Ishikawa (cell line): ENCODE measurements at regions not wholly inside any gene's neighbourhood (a gene's known extent, or its start where the extent isn't known, plus 50 kb on each side); places are given as distances from the start of the nearest gene placed in this dataset.

Experiments used
- CEBPB ChIP-seq: IDR thresholded peaks from 2 replicates; pipeline ENCODE4 v1.6.1; 2012
- CREB1 ChIP-seq: IDR thresholded peaks from 2 replicates; pipeline ENCODE4 v1.6.1; 2012; ENCODE audit warnings: low read depth
- EGR1 ChIP-seq: IDR thresholded peaks from 2 replicates; pipeline ENCODE4 v1.6.1; 2012
- EP300 ChIP-seq: IDR thresholded peaks from 2 replicates; pipeline ENCODE4 v1.6.1; 2012; ENCODE audit warnings: borderline replicate concordance
- FOXM1 ChIP-seq: IDR thresholded peaks from 2 replicates; pipeline ENCODE4 v1.6.1; 2012; ENCODE audit warnings: low read depth, borderline replicate concordance
- NFIC ChIP-seq: IDR thresholded peaks from 2 replicates; pipeline ENCODE4 v1.6.1; 2012
- RAD21 ChIP-seq: IDR thresholded peaks from 2 replicates; pipeline ENCODE4 v1.6.1; 2012; ENCODE audit warnings: low read depth
- REST ChIP-seq: IDR thresholded peaks from 2 replicates; pipeline ENCODE4 v1.6.1; 2012; ENCODE audit warnings: low read depth, mild to moderate bottlenecking
- TAF1 ChIP-seq: IDR thresholded peaks from 2 replicates; pipeline ENCODE4 v1.6.1; 2012; ENCODE audit warnings: low read depth, mild to moderate bottlenecking
- TCF12 ChIP-seq: IDR thresholded peaks from 2 replicates; pipeline ENCODE4 v1.6.1; 2012; ENCODE audit warnings: low read depth
- TEAD4 ChIP-seq: IDR thresholded peaks from 2 replicates; pipeline ENCODE4 v1.6.1; 2012
- USF1 ChIP-seq: IDR thresholded peaks from 2 replicates; pipeline ENCODE4 v1.6.1; 2012
- YY1 ChIP-seq: IDR thresholded peaks from 2 replicates; pipeline ENCODE4 v1.6.1; 2012; ENCODE audit warnings: low read depth
- ZBTB7A ChIP-seq: IDR thresholded peaks from 2 replicates; pipeline ENCODE4 v1.6.1; 2012; ENCODE audit warnings: low read depth
- TF ChIP-seq, protein P1 (sequence below): IDR thresholded peaks from 2 replicates; pipeline ENCODE4 v1.6.1; 2012

GRCh38 chr2:60273836-60274235 lies 279.6 kb downstream of the BCL11A start:
- TF ChIP-seq FOXM1 (no peak), RAD21 (no peak), TCF12 (no peak), TAF1 (no peak), CREB1 (no peak), NFIC (no peak), USF1 (no peak), EGR1 (no peak), TEAD4 (no peak), YY1 (no peak), EP300 (no peak)
- TF ChIP-seq, protein P1, sequence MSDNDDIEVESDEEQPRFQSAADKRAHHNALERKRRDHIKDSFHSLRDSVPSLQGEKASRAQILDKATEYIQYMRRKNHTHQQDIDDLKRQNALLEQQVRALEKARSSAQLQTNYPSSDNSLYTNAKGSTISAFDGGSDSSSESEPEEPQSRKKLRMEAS = no peak

GRCh38 chr2:60271713-60272112 lies 281.7 kb downstream of the BCL11A start:
- TF ChIP-seq EP300 = no peak
- no peak for TF ChIP-seq TAF1
- no peak for TF ChIP-seq TEAD4

GRCh38 chr2:60271131-60271530 lies 282.3 kb downstream of the BCL11A start:
- no peak for TF ChIP-seq EGR1
- TF ChIP-seq, protein P1 = no peak
- no peak for TF ChIP-seq TCF12
- TF ChIP-seq TAF1 = no peak
- TF ChIP-seq RAD21 = no peak
- TF ChIP-seq CEBPB = no peak
- TF ChIP-seq YY1 = no peak
- TF ChIP-seq REST = no peak
- no peak for TF ChIP-seq ZBTB7A
- TF ChIP-seq TEAD4 = no peak
- no peak for TF ChIP-seq USF1
- no peak for TF ChIP-seq CREB1

DNA sequence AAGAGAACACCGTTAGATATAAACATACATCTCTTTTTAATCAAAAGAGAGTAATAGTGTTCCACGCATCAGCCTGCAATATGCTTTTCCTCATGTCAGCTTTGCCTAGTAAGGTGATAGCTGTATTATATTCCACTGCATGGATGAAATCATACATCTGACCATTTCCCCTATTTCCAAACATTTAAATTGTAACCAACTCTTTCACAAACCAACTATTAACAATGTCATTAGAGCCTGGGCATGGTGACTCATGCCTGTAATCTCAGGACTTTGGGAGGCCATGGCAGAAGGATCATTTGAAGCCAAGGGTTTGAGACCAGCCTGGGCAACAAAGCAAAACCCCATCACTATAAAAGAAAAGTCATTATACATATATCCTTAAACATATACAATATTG lies 284.8 kb downstream of the BCL11A start:
- TF ChIP-seq USF1 (no peak), TCF12 (no peak), TAF1 (no peak), EP300 (no peak), YY1 (no peak), EGR1 (no peak), CEBPB (no peak), ZBTB7A (no peak), FOXM1 (no peak), RAD21 (no peak)
- TF ChIP-seq, protein P1 = no peak

- TF ChIP-seq EGR1 (no peak), REST (no peak), TAF1 (no peak), YY1 (no peak), CEBPB (no peak), ZBTB7A (no peak), TEAD4 (no peak), RAD21 (no peak), EP300 (no peak), CREB1 (no peak)
These were observed 285.4 kb downstream of the BCL11A start for GRCh38 chr2:60268032-60268431.

DNA sequence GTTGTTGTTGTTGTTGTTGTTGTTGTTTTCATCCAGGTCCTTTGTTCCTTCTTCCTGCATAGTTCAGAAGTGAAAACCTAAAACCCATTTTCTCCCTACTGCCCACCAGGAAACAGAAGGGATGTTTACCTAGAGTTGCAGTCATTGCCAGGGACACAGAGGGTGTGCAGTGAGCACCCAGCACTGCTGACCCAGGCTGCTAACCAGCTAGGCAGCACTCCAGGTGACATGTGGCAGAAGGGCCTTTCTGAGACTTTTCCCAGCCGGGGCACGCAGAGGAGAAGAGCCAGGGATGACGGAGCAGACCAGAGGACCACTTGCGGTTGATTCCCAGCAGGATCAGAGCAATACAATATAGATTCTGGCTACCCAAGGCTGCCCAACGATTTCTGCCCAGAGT lies 286.3 kb downstream of the BCL11A start:
- no peak for TF ChIP-seq TAF1
- no peak for TF ChIP-seq EP300
- no peak for TF ChIP-seq FOXM1
- no peak for TF ChIP-seq CREB1
- no peak for TF ChIP-seq CEBPB
- TF ChIP-seq, protein P1 = no peak
- no peak for TF ChIP-seq RAD21
- TF ChIP-seq NFIC = no peak
- no peak for TF ChIP-seq USF1
- no peak for TF ChIP-seq TEAD4
- no peak for TF ChIP-seq EGR1
- TF ChIP-seq YY1 = no peak
- no peak for TF ChIP-seq TCF12
- no peak for TF ChIP-seq ZBTB7A
- TF ChIP-seq REST = no peak
